ENCODE measurements at regions not wholly inside any gene's neighbourhood (a gene's known extent, or its start where the extent isn't known, plus 50 kb on each side); places are given as distances from the start of the nearest gene placed in this dataset.
A peak's percentile ranks its signal among the peaks of the same experiment; 100 is the strongest.

DNA sequence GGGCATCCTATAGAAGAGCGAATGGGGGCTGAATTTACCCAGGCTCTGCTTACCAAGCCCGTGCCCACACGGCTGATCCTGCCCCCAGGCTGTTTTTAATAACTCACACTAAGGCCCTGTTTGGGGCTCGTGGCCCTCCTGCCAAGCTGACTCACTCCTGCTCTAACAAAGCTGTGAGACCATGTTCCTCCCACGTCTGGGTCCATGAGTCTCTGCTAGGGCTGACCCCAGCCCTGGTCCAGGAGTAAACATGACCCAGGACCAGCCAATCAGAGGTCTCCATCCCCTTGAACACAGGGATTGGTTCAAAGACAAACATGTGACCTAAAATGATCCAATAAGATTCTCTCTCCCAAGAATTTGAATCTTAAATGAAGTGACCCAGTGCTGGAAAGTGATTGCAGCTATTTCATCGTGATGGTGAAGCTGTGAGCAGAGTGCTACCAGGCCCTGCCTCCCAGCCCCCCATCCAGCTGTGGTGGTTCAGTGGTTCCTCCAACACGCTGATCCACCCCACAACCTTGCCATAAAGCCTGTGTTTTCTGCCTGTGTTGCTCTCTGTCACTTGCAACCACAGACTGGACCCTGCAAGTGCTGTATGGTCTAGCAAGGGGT is 57.2 kb downstream of the C16orf82 start:
- CTCF ChIA-PET, result no interaction called here
- peaks cover 9% of the 10 kb centered on the region for H3K27me3 Mint-ChIP-seq
- no peaks in the 10 kb centered on the region for H3K36me3 Mint-ChIP-seq
- no peak for DNase-seq
- no peak overlapping the region for H3K27ac Mint-ChIP-seq
- no peak overlapping the region for H3K4me3 Mint-ChIP-seq
- H3K4me1 Mint-ChIP-seq, result no peaks in the 10 kb centered on the region
- H3K9me3 Mint-ChIP-seq, result peaks cover 14% of the 10 kb centered on the region

DNA sequence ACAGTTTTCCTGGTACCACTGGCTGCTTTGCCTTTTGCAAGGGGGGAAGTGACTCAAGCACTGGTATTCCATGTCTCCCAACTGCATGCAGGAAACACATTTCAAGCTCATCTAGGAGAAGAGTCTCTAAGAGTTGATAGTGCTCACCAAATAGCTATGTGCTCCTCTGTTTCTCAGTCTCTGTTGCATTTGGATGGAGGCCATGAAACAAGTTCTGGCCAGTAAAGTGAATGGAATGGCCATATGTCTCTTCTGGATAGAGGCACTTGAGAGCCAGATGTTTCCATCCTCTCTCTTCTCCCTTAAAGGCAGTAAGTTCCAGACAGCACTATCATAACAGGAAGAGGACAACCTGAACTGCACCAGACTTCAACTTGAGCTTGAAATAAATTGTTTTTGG is 60.6 kb downstream of the C16orf82 start:
- H3K36me3 Mint-ChIP-seq, result no peaks in the 10 kb centered on the region

DNA sequence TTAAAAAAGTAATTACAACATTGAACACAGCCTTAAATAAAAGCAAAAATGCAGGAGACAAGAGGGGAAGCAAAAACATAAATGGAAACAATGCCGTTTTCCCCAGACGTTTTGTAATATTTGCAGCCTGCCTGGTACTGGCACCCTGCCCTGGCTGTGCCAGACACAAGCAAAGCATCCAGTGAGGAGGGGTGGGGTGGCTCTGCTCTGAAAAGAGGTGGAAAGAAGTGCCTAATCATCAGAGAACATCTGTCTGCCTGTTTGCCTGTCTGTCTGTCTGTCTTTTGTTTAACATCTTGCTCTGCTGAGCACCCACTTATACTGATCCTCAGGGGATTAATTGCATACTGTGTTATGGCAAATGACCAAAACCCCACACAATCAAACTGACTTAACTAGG is 62.7 kb downstream of the C16orf82 start:
- no peaks in the 10 kb centered on the region for H3K36me3 Mint-ChIP-seq
- DNase-seq, result no peak
- no peak overlapping the region for H3K4me3 Mint-ChIP-seq
- H3K27me3 Mint-ChIP-seq, result peaks cover 4% of the 10 kb centered on the region
- CTCF ChIA-PET, result no interaction called here
- H3K9me3 Mint-ChIP-seq, result peaks cover 14% of the 10 kb centered on the region
- H3K27ac Mint-ChIP-seq, result no peak overlapping the region
- H3K4me1 Mint-ChIP-seq, result no peaks in the 10 kb centered on the region

More for the DNA sequence above, 60.6 kb downstream of the C16orf82 start:
- H3K4me3 Mint-ChIP-seq, result no peak overlapping the region
- CTCF ChIA-PET, result interaction anchor here (1.1 kb wide), 1 partner anchor 18 kb away, joined by 3 read pairs; no protein-coding TSS in a partner anchor
- no peak overlapping the region for H3K27ac Mint-ChIP-seq
- peaks cover 15% of the 10 kb centered on the region for H3K9me3 Mint-ChIP-seq
- no peak for DNase-seq
- H3K4me1 Mint-ChIP-seq, result no peaks in the 10 kb centered on the region
- peaks cover 4% of the 10 kb centered on the region for H3K27me3 Mint-ChIP-seq

DNA sequence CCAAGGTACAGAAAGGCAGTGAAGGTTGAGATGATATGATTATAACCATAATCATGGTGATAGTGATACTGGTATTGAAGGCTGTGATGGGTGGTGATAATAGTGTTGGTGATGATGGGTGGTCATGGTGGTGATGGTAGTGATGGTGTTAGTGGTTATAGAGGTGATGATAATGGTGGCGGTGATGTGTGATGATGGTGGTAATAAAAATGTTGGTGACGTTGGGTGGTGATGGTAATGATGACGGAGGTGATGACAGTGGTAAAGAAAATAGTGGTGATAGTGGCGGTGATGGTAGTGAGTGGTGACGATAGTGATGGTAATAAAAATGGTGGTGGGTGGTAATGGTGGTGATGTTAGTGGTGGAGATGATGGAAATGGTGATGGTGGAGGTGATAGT is 65.1 kb upstream of the KDM8 start:
- no peak for DNase-seq
- Mint-ChIP-seq H3K27me3 (peaks cover 22% of the 10 kb centered on the region), H3K36me3 (peaks cover 6% of the 10 kb centered on the region), H3K4me3 (no peak overlapping the region), H3K4me1 (peaks cover 2% of the 10 kb centered on the region), H3K27ac (peak overlapping the region; percentile 49), H3K9me3 (peaks cover 8% of the 10 kb centered on the region)
- CTCF ChIA-PET, result no interaction called here

DNA sequence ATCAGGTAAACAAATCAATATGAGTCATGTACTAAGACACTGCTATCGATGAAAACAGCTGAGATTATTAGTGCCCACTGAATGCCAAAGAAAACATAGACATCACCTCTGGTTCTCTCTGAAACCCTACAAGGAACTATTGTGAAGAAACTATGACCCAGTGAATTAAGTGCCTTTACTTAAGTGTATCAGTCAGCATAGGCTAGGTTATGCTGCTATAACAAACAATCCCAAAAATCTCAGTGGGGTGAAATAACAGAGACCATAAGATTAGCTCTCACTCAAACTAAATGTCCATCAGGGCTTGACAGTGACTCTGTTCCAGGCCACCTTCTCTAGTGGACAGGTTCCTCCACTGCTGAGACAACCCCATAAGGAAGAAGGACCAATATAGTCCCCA is 57.7 kb upstream of the KDM8 start:
- Mint-ChIP-seq H3K36me3 (no peaks in the 10 kb centered on the region), H3K4me1 (no peaks in the 10 kb centered on the region), H3K4me3 (no peak overlapping the region), H3K27ac (no peak overlapping the region), H3K9me3 (no peaks in the 10 kb centered on the region), H3K27me3 (peaks cover 15% of the 10 kb centered on the region)
- no peak for DNase-seq
- CTCF ChIA-PET, result interaction anchor here (1.7 kb wide), 1 partner anchor 10 kb away, joined by 12 read pairs; no protein-coding TSS in a partner anchor

DNA sequence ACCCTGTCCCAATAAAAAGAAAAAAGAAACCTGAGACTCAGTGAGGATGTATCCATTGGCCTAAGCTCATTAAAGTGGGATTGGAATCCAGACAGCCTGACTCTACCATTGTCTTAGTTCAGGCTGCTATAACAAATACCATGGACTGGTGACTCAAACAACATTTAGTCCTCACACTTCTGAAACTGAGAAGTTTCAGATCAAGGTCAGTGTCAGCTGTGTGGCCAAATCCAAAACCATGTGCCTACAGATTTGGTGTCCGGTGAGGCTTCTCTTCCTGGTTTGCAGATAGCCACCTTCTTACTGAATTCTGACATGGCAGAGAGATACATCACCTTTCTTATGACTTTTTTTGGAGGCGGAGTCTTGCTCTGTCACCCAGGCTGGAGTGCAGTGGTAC is 53.3 kb upstream of the KDM8 start:
- no peaks in the 10 kb centered on the region for H3K9me3 Mint-ChIP-seq
- H3K36me3 Mint-ChIP-seq, result no peaks in the 10 kb centered on the region
- H3K4me3 Mint-ChIP-seq, result no peak overlapping the region
- H3K27me3 Mint-ChIP-seq, result peaks cover 3% of the 10 kb centered on the region
- CTCF ChIA-PET, result interaction anchor here (1.1 to 2.3 kb wide), 2 partner anchors 10 to 218 kb away, joined by 3 to 10 read pairs; no protein-coding TSS in a partner anchor
- no peak overlapping the region for H3K27ac Mint-ChIP-seq
- H3K4me1 Mint-ChIP-seq, result peaks cover 7% of the 10 kb centered on the region
- no peak for DNase-seq

DNA sequence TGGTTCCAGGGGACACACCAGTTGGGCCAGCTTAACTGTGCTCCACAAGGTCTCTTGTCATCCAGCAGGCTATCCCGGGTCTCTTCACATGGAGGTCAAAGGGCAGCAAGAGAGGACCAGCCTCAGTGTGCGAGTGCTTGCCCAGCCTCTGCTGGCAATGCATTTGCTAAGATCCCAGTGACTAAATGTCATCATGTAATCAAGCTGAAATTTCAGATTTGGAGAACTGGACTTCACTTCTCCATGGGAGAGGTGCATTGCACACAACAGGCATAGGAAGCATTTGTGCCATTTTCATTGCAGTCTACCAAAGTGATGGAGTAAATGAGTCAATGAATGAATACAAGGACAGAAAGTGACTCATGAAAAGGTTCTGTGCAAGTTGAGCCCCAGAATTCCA is 51.2 kb upstream of the KDM8 start:
- H3K4me3 Mint-ChIP-seq, result no peak overlapping the region
- H3K4me1 Mint-ChIP-seq, result peaks cover 16% of the 10 kb centered on the region
- no peaks in the 10 kb centered on the region for H3K9me3 Mint-ChIP-seq
- no peaks in the 10 kb centered on the region for H3K27me3 Mint-ChIP-seq
- no peaks in the 10 kb centered on the region for H3K36me3 Mint-ChIP-seq
- CTCF ChIA-PET, result interaction anchor here (0.9 to 2.3 kb wide), 4 partner anchors 8 to 82 kb away, joined by 3 to 10 read pairs (median 6); no protein-coding TSS in a partner anchor
- DNase-seq, result no peak
- no peak overlapping the region for H3K27ac Mint-ChIP-seq

DNA sequence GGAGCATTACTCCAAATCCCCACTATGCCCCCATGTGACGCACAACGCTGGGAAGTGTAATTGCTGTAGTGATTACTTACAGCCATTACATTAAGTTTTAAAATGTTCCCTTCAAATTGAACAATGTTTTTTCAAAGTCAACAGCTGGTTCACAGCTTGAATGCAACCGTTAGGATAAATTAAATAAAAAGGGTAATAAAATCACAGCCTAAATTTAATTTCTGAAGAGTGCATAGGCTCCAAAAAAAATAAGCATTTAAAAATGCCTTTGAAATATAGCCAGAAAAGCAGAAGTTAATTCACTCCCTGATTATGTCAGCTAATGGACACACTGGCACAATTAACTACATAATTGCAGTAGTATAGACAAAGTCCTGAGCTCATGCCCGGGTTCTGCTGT is 50.5 kb upstream of the KDM8 start:
- DNase-seq, result no peak
- Mint-ChIP-seq H3K27ac (no peak overlapping the region), H3K9me3 (no peaks in the 10 kb centered on the region), H3K4me1 (peaks cover 16% of the 10 kb centered on the region), H3K27me3 (no peaks in the 10 kb centered on the region), H3K36me3 (no peaks in the 10 kb centered on the region), H3K4me3 (no peak overlapping the region)
- CTCF ChIA-PET, result interaction anchor here (0.8 to 5.3 kb wide), 7 partner anchors 17 to 918 kb away, joined by 3 to 53 read pairs (median 3); no protein-coding TSS in a partner anchor

Measured in activated naive CD4-positive, alpha-beta T cell treated with anti-CD3 and anti-CD28 coated beads, Interleukin-2, amount 10 ng/mL, durations not matched to agents 7 days and 5 days (primary cell).